ENCODE measurements at regions not wholly inside any gene's neighbourhood (a gene's known extent, or its start where the extent isn't known, plus 50 kb on each side); places are given as distances from the start of the nearest gene placed in this dataset.

- no peak for DNase-seq (ENCODE audit: low read depth)
These were observed 186.0 kb upstream of the FRMPD4 start for GRCh38 chrX:11952176-11952720.

DNA sequence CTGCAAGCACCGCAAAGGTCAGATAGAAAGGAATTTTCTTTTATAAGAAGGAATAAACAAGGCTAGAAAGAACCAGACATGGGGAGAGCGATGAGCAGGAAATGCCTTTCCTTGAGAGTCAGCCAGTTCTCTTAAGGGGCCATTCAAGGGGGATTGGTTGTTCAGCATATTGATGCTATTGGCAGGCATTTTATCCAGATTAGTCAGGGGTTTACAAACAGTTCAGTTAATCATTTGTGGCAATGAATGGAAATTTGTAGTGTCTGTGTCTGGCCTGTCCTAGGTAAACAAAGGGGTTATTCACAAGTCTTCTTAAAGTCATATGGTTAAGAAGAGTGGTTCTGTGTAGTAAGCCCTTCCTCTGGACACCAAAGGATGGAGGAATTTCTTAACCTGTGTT lies 184.7 kb upstream of the FRMPD4 start:
- peak; percentile 5 for DNase-seq (ENCODE audit: low read depth)

GRCh38 chrX:11954176-11954575 lies 184.1 kb upstream of the FRMPD4 start:
- DNase-seq (ENCODE audit: low read depth) = no peak

- no peak for DNase-seq (ENCODE audit: low read depth)
These were observed 178.2 kb upstream of the FRMPD4 start for GRCh38 chrX:11960031-11960430.

DNA sequence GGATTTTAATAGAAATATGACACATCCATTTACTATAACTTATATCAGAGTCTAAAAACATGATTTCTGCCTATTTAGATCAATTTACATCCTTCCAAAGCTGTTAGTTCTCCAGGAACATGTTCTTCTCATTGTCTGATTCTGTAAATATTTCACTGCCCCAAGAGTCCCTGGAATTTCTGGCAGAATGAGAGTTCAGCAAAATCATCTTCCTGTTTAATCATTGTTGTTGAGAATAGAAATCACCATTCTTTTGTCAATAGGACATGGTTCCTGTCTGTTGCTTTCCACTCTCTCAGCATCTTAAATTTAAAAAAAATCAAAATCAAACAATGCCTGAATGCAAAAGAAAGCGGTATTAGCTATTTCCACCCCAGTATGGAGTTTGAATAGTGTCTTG lies 172.8 kb upstream of the FRMPD4 start:
- DNase-seq (ENCODE audit: low read depth) = no peak

- no peak for DNase-seq (ENCODE audit: low read depth)
These were observed 170.0 kb upstream of the FRMPD4 start for GRCh38 chrX:11967986-11968869.

DNA sequence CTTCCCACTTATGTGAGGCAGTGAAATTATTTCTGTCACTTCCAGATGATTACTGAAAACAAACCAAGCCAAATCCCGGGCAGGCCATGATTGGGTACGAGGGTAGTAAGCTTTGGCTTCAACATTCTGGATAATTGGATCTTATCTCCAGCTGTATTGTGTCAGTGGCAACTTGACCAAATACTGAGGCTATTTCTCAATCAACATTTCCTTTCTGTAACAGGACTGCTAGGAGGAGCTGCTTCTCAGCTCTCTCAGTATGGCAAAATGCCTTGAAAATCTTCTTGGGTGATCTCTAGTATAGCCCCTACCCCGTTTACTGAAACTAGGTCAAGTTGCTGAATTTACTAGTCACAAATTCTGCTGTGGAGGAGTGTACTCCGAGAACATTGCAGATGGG lies 169.3 kb upstream of the FRMPD4 start:
- DNase-seq (ENCODE audit: low read depth) = no peak

DNA sequence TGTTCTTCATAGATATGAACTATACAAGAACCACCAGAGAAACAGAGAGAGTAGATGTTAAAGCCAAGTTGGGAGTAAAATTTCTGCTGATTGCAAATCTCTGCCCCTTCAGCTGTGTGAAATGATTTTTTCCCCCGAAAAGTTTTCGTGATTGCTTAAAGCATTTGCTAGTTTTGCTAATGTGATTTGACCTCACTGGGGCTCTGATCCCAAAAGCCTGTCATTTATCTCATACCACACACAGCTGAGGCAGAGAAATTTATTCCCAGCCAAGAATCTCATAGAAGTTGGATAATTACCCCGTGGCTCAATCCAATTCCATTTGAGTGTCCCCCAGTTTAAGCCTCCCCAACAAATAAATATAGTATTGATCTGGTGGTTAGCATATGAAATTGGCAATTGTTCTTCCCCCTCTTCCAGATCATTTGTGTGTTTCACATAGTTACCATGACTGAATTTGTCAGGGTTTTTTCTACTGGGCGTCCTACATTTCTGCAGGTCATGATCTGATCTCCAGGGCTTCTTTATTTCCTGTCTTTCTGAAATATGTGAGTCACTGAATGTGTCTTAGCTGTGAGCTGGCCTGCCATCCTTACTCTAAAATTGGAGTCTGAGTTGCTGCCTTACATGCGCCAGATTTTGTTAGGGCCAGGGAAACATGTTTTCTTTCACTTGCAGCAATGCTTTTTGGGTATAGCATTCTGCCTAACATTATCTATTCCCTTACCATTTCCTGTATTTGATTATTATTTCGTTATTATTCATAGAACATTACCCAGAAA lies 167.5 kb upstream of the FRMPD4 start:
- no peak for DNase-seq (ENCODE audit: low read depth)

- DNase-seq (ENCODE audit: low read depth) = no peak
These were observed 161.6 kb upstream of the FRMPD4 start for GRCh38 chrX:11976663-11977062.

DNA sequence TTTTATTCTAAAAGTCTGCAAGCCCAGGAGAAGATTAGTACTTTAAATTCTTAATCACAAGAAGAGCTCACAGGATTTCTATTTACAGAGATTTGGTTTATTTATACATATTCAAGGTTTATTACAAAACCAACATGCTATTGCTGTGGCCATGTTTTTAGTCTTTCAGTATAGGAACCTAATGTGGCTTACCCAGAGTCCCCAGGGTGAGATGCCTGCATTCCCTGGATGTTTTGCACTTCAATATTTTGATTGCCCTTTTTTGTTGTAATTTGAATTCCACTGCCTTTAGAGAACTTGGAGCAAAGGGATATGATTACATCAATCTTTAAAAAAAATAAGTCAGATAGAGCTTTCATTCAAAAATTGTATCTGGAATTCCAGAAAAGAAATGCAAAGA lies 146.0 kb upstream of the FRMPD4 start:
- DNase-seq (ENCODE audit: low read depth) = no peak

- DNase-seq (ENCODE audit: low read depth) = no peak
These were observed 143.1 kb upstream of the FRMPD4 start for GRCh38 chrX:11995146-11995545.

DNA sequence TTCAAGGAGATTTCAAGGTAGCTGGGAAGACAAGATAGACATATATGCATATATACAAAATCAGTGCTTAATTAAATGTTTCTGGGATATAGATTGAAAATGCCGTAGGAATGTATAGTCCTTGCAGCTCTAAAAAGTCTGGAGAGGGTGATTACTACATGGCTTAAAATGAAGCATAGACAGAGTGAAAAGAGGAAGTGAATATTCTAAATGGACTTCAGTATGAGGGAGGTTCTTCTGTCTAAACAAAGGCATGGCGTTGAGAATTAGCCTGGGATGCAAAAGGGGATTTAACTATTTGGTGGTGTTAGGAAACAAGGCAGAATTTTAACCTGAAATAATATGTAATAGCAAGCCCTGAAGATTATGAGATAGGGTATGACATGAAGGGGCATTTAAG lies 141.5 kb upstream of the FRMPD4 start:
- DNase-seq (ENCODE audit: low read depth) = no peak

- DNase-seq (ENCODE audit: low read depth) = no peak
These were observed 139.3 kb upstream of the FRMPD4 start for GRCh38 chrX:11998944-11999343.

GRCh38 chrX:12002876-12003275 lies 135.4 kb upstream of the FRMPD4 start:
- no peak for DNase-seq (ENCODE audit: low read depth)

DNA sequence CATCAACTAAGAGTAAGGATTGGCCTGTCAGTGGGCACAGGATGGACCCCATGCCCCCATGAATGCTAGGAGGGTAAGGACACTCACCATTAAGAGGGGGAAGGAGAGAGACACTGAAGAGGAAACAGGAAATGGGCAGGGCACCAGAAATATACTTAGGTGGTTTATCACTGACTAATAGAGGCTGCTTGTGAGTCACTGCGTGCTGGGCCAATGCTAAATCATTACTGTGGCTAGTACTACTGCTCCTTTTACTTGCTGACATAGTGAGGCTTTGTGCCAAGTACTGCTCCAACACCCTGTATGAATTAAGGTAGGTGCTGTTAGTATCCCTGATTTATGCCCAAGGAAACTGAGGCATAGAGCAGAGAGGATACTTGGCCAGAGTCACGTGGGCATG lies 130.4 kb upstream of the FRMPD4 start:
- peak; percentile 72 for DNase-seq (ENCODE audit: low read depth)

DNA sequence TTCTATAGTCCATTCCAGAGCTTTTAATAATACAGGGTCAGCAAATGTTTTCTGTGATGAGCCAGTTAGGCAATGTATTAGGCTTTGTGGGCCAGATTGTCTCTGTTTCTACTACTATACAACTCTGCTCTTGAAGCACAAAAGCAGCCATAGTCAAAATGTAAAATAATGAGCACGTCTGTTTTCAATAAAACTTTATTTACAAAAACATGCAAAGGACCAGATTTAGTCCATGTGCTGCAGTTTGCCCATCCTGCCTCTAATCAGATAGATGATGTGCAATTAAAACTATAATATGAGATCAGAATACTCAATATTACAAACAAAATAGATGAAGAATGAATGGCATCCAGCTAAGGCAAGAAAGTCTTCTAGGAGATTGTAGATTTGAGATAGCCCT lies 127.8 kb upstream of the FRMPD4 start:
- no peak for DNase-seq (ENCODE audit: low read depth)

DNA sequence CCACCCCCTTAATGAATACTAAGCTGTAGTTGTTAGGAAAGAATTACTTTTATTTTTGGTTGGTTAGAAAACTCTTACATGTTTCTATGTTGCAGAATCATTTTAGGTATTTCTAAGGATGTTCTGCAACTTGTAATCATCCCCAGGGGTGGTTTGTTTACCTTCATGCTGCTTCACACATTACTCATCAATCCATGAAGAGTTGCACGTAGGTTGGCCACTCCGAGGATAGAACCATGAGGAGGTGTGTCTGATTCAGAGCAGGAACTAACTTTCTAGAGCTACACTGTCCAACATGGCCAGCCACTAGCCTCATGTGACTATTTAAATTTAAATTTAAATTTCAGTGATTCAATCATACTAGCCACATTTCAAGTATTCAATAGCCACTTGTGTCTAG lies 127.2 kb upstream of the FRMPD4 start:
- peak; percentile 8 for DNase-seq (ENCODE audit: low read depth)

DNA sequence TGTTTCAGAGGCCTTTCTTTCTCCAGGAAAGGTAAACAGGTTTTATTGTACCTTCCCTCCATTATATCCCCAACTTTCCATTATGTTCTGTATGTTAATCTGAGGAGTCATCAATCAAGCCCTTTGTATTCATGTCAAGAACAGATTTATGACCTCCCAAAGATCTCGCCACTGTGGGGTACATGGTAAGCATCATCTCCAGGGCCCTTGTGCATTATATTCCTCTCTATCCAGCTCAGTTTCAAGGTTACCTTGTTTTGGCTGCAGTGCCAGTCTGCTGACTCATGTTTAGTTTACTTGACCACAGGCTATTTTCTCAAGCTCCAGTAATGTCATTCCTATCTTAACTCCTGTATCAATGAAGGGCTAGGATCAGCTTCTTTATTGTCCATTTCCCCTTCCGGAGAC lies 125.1 kb upstream of the FRMPD4 start:
- DNase-seq (ENCODE audit: low read depth) = peak; percentile 52

- no peak for DNase-seq (ENCODE audit: low read depth)
These were observed 116.6 kb upstream of the FRMPD4 start for GRCh38 chrX:12021698-12022097.

DNA sequence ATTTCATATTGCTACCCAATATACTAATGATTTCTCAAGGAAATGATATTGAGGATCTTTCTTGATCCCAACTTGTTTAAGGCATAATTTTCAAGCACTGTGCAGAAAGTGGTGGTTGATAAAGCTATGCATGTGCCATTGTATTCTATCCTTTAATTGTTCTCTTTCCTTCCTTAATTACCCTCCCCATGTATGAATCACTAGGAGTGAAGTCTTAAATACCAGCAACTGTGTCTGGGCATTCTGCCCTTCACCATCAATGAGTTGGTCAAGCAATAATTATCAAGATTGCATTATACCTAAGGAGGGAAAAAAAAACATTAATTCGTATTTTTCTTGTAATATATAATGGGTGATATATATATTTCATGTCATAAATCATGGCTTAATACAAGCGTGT lies 111.8 kb upstream of the FRMPD4 start:
- DNase-seq (ENCODE audit: low read depth) = no peak

DNA sequence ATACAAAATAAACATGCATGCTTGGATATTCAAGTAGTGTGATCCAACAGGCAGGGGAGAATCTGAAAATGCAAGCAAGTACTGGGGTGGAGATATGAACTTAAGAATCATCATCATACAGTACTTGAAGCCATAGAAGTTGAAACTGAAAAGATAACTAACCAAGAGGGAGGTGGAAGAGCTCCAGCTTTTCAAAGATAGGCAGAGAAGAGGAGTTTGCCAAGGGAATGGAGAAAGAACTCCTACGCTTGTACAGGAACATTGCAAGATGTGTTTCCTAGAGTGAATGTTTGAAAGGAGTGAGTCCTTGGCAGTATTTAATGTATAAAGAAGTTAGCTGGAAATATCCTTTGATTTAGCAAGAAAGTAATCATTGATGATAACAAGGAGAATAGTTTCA lies 106.2 kb upstream of the FRMPD4 start:
- DNase-seq (ENCODE audit: low read depth) = no peak

GRCh38 chrX:12034741-12035140 lies 103.5 kb upstream of the FRMPD4 start:
- no peak for DNase-seq (ENCODE audit: low read depth)

- no peak for DNase-seq (ENCODE audit: low read depth)
These were observed 95.7 kb upstream of the FRMPD4 start for GRCh38 chrX:12042615-12043014.
